ENCODE measurements at regions not wholly inside any gene's neighbourhood (a gene's known extent, or its start where the extent isn't known, plus 50 kb on each side); places are given as distances from the start of the nearest gene placed in this dataset.

GRCh38 chr12:68505970-68506369 lies 104.7 kb upstream of the RAP1B start:
- no peak overlapping the region for H3K4me3 ChIP-seq
- DNase-seq: no peak
- intact Hi-C loops (cut with DNase I): no loop called here
- no peaks in the 10 kb centered on the region for H3K36me3 ChIP-seq
- TF ChIP-seq CTCF (IDR thresholded peaks at IDR 0.05): no peak
- no peak overlapping the region for H3K27ac ChIP-seq
- no peaks in the 10 kb centered on the region for H3K9me3 ChIP-seq
- peaks cover 0 to 12% (median 0%) of the 10 kb centered on the region in 4 donors for H3K27me3 ChIP-seq
- H3K4me1 ChIP-seq: no peaks in the 10 kb centered on the region
- WGBS, 2 donors: 67 to 79% methylated on average over 1 of the region's 1 CpG

- no peak for DNase-seq
- no peaks in the 10 kb centered on the region for H3K36me3 ChIP-seq
- no peak overlapping the region for H3K4me3 ChIP-seq
- no peak overlapping the region for H3K27ac ChIP-seq
- WGBS, 2 donors: 74 to 93% methylated on average over 4 of the region's 4 CpGs
- H3K9me3 ChIP-seq: no peaks in the 10 kb centered on the region
- no peaks in the 10 kb centered on the region for H3K4me1 ChIP-seq
- TF ChIP-seq POLR2A (IDR thresholded peaks at IDR 0.05): no peak
- no peak for TF ChIP-seq CTCF (IDR thresholded peaks at IDR 0.05)
- intact Hi-C loops (cut with DNase I): no loop called here
- peaks cover 0 to 12% (median 0%) of the 10 kb centered on the region in 4 donors for H3K27me3 ChIP-seq
Observed at GRCh38 chr12:68506619-68507018, 104.1 kb upstream of the RAP1B start.

- no peak overlapping the region for H3K4me3 ChIP-seq
- WGBS, 2 donors: 59 to 66% methylated on average over 3 of the region's 3 CpGs
Observed at GRCh38 chr12:68507657-68508056, 103.0 kb upstream of the RAP1B start.

GRCh38 chr12:68508576-68508975 lies 102.1 kb upstream of the RAP1B start:
- Histone ChIP-seq H3K27ac (no peak overlapping the region), H3K4me1 (no peaks in the 10 kb centered on the region), H3K36me3 (no peaks in the 10 kb centered on the region), H3K4me3 (no peak overlapping the region), H3K9me3 (no peaks in the 10 kb centered on the region), H3K27me3 (peaks cover 0 to 7% (median 0%) of the 10 kb centered on the region in 4 donors)
- DNase-seq: no peak
- WGBS, 2 donors: 75 to 85% methylated on average over 1 to 2 of the region's 2 CpGs
- intact Hi-C loops (cut with DNase I): no loop called here
- TF ChIP-seq POLR2A (IDR thresholded peaks at IDR 0.05) (no peak), CTCF (IDR thresholded peaks at IDR 0.05) (no peak)

More at GRCh38 chr12:68507657-68508056, 103.0 kb upstream of the RAP1B start:
- Histone ChIP-seq H3K36me3 (no peaks in the 10 kb centered on the region), H3K9me3 (no peaks in the 10 kb centered on the region), H3K27ac (no peak overlapping the region), H3K4me1 (no peaks in the 10 kb centered on the region), H3K27me3 (peaks cover 0 to 7% (median 0%) of the 10 kb centered on the region in 4 donors)
- DNase-seq: no peak
- intact Hi-C loops (cut with DNase I): no loop called here
- no peak for TF ChIP-seq POLR2A (IDR thresholded peaks at IDR 0.05)

- no peaks in the 10 kb centered on the region for H3K4me1 ChIP-seq
- no peak for DNase-seq
- no peak overlapping the region for H3K27ac ChIP-seq
- H3K36me3 ChIP-seq: no peaks in the 10 kb centered on the region
- 88 to 95% methylated on average over 4 of the region's 4 CpGs for WGBS, 2 donors
- H3K9me3 ChIP-seq: no peaks in the 10 kb centered on the region
- TF ChIP-seq CTCF (IDR thresholded peaks at IDR 0.05) (no peak), POLR2A (IDR thresholded peaks at IDR 0.05) (no peak)
- intact Hi-C loops (cut with DNase I): no loop called here
- peaks cover 0 to 7% (median 0%) of the 10 kb centered on the region in 4 donors for H3K27me3 ChIP-seq
- H3K4me3 ChIP-seq: no peak overlapping the region
Observed at GRCh38 chr12:68509242-68509641, 101.5 kb upstream of the RAP1B start.

- 55 to 67% methylated on average over 1 of the region's 1 CpG for WGBS, 2 donors
- peaks cover 0 to 7% (median 0%) of the 10 kb centered on the region in 4 donors for H3K27me3 ChIP-seq
- no peaks in the 10 kb centered on the region for H3K9me3 ChIP-seq
- H3K27ac ChIP-seq: no peak overlapping the region
- DNase-seq: no peak
- no peak overlapping the region for H3K4me3 ChIP-seq
- no peaks in the 10 kb centered on the region for H3K36me3 ChIP-seq
- no peaks in the 10 kb centered on the region for H3K4me1 ChIP-seq
- intact Hi-C loops (cut with DNase I): no loop called here
- TF ChIP-seq POLR2A (IDR thresholded peaks at IDR 0.05) (no peak), CTCF (IDR thresholded peaks at IDR 0.05) (no peak)
Observed at GRCh38 chr12:68510397-68510796, 100.3 kb upstream of the RAP1B start.
